ENCODE measurements at regions not wholly inside any gene's neighbourhood (a gene's known extent, or its start where the extent isn't known, plus 50 kb on each side); places are given as distances from the start of the nearest gene placed in this dataset.

GRCh38 chr11:28735511-28735910 lies 627.3 kb downstream of the METTL15 start:
- intact Hi-C loops (cut with micrococcal nuclease): no loop called here
- H3K79me2 ChIP-seq (ENCODE audit: low read length): peaks cover 26% of the 10 kb centered on the region
- H3F3A ChIP-seq (ENCODE audit: low read length, unreplicated experiment): no peaks in the 10 kb centered on the region
- H3K9me3 ChIP-seq (ENCODE audit: low read length): no peaks in the 10 kb centered on the region
- H3K4me3 ChIP-seq (ENCODE audit: low read length): no peak overlapping the region
- H3K27me3 ChIP-seq (ENCODE audit: low read length): no peaks in the 10 kb centered on the region
- H3K9ac ChIP-seq (ENCODE audit: low read length): no peak overlapping the region
- no peak overlapping the region for H3K4me2 ChIP-seq (ENCODE audit: low read length)
- H3K4me1 ChIP-seq (ENCODE audit: insufficient read depth, low read length): peaks cover 19% of the 10 kb centered on the region
- no peak overlapping the region for H3K27ac ChIP-seq (ENCODE audit: low read length)
- ATAC-seq: no peak
- BruUV-seq (replicated peaks): no TSS peak
- CTCF ChIA-PET: no interaction called here
- POLR2A ChIA-PET (ENCODE audit: unreplicated experiment): interaction anchor here (0.5 to 0.6 kb wide), 2 partner anchors 399 to 1014 kb away, joined by 4 read pairs; no protein-coding TSS in a partner anchor
- TF ChIP-seq EZH2phosphoT487 (IDR thresholded peaks at IDR 0.05; ENCODE audit: borderline replicate concordance, low read length): no peak
- TF ChIP-seq CTCF (conservative IDR thresholded peaks at IDR 0.05; ENCODE audit: low read depth, low read length): no peak
- no peak for TF ChIP-seq EZH2 (IDR thresholded peaks at IDR 0.05; ENCODE audit: low read length, unreplicated experiment)
- no peaks in the 10 kb centered on the region for H4K20me1 ChIP-seq (ENCODE audit: low read length)
- H3K9me2 ChIP-seq (replicated peaks; ENCODE audit: low read length): 0 out of 2 replicates have a peak, but pooled peaks cover 1% of the 10 kb centered on the region
- no peak for DNase-seq
- no peaks in the 10 kb centered on the region for H3K36me3 ChIP-seq (ENCODE audit: low read depth, low read length)
- H2AFZ ChIP-seq (ENCODE audit: low read length): no peak overlapping the region

- Histone ChIP-seq H2AFZ (ENCODE audit: low read length) (no peak overlapping the region), H3K4me1 (ENCODE audit: insufficient read depth, low read length) (0 out of 2 replicates have a peak, but pooled peaks cover 5% of the 10 kb centered on the region), H3K27ac (ENCODE audit: low read length) (no peak overlapping the region), H3F3A (ENCODE audit: low read length, unreplicated experiment) (no peaks in the 10 kb centered on the region), H3K9me2 (replicated peaks; ENCODE audit: low read length) (no peaks in the 10 kb centered on the region), H3K36me3 (ENCODE audit: low read depth, low read length) (no peaks in the 10 kb centered on the region), H3K9ac (ENCODE audit: low read length) (no peak overlapping the region), H3K9me3 (ENCODE audit: low read length) (no peaks in the 10 kb centered on the region), H3K27me3 (ENCODE audit: low read length) (no peaks in the 10 kb centered on the region), H3K4me3 (ENCODE audit: low read length) (no peak overlapping the region), H4K20me1 (ENCODE audit: low read length) (no peaks in the 10 kb centered on the region), H3K4me2 (ENCODE audit: low read length) (no peak overlapping the region), H3K79me2 (ENCODE audit: low read length) (peaks cover 20% of the 10 kb centered on the region; the same call in 1 of the 2 replicates)
- CTCF ChIA-PET: no interaction called here
- BruUV-seq (replicated peaks): no TSS peak
- DNase-seq (no peak), ATAC-seq (no peak)
- intact Hi-C loops (cut with micrococcal nuclease): no loop called here
- TF ChIP-seq CTCF (conservative IDR thresholded peaks at IDR 0.05; ENCODE audit: low read depth, low read length) (no peak), EZH2phosphoT487 (IDR thresholded peaks at IDR 0.05; ENCODE audit: borderline replicate concordance, low read length) (no peak), EZH2 (IDR thresholded peaks at IDR 0.05; ENCODE audit: low read length, unreplicated experiment) (no peak)
- POLR2A ChIA-PET (ENCODE audit: unreplicated experiment): no interaction called here
These were observed 622.7 kb downstream of the METTL15 start for GRCh38 chr11:28730889-28731288.

GRCh38 chr11:28730336-28730735 lies 622.1 kb downstream of the METTL15 start:
- Histone ChIP-seq H3K9ac (ENCODE audit: low read length) (no peak overlapping the region), H3K4me2 (ENCODE audit: low read length) (no peak overlapping the region), H3K27me3 (ENCODE audit: low read length) (no peaks in the 10 kb centered on the region), H2AFZ (ENCODE audit: low read length) (no peak overlapping the region), H3K4me1 (ENCODE audit: insufficient read depth, low read length) (no peaks in the 10 kb centered on the region), H3K9me2 (replicated peaks; ENCODE audit: low read length) (no peaks in the 10 kb centered on the region), H3K9me3 (ENCODE audit: low read length) (no peaks in the 10 kb centered on the region), H3K79me2 (ENCODE audit: low read length) (peaks cover 20% of the 10 kb centered on the region; the same call in 1 of the 2 replicates), H3F3A (ENCODE audit: low read length, unreplicated experiment) (no peaks in the 10 kb centered on the region), H3K36me3 (ENCODE audit: low read depth, low read length) (no peaks in the 10 kb centered on the region), H3K4me3 (ENCODE audit: low read length) (no peak overlapping the region), H3K27ac (ENCODE audit: low read length) (no peak overlapping the region), H4K20me1 (ENCODE audit: low read length) (no peaks in the 10 kb centered on the region)
- intact Hi-C loops (cut with micrococcal nuclease): no loop called here
- TF ChIP-seq EZH2phosphoT487 (IDR thresholded peaks at IDR 0.05; ENCODE audit: borderline replicate concordance, low read length) (no peak), EZH2 (IDR thresholded peaks at IDR 0.05; ENCODE audit: low read length, unreplicated experiment) (no peak), CTCF (conservative IDR thresholded peaks at IDR 0.05; ENCODE audit: low read depth, low read length) (no peak)
- ChIA-PET CTCF (no interaction called here), POLR2A (ENCODE audit: unreplicated experiment) (no interaction called here)
- no TSS peak for BruUV-seq (replicated peaks)
- DNase-seq (peak; percentile 44), ATAC-seq (no peak)
